GM12873 (cell line): ENCODE measurements at regions not wholly inside any gene's neighbourhood (a gene's known extent, or its start where the extent isn't known, plus 50 kb on each side); places are given as distances from the start of the nearest gene placed in this dataset.

Source experiments
- TF ChIP-seq, protein P1 (sequence below): IDR thresholded peaks from 2 replicates; pipeline ENCODE4 v1.5.1; 2012; ENCODE audit warnings: low read depth, mild to moderate bottlenecking, moderate library complexity, low read length, control low read depth; ENCODE audit not compliant: insufficient read depth; ENCODE audit errors: missing control alignments

GRCh38 chr6:78565997-78566396 is 301.4 kb upstream of the IRAK1BP1 start:
- TF ChIP-seq, protein P1, sequence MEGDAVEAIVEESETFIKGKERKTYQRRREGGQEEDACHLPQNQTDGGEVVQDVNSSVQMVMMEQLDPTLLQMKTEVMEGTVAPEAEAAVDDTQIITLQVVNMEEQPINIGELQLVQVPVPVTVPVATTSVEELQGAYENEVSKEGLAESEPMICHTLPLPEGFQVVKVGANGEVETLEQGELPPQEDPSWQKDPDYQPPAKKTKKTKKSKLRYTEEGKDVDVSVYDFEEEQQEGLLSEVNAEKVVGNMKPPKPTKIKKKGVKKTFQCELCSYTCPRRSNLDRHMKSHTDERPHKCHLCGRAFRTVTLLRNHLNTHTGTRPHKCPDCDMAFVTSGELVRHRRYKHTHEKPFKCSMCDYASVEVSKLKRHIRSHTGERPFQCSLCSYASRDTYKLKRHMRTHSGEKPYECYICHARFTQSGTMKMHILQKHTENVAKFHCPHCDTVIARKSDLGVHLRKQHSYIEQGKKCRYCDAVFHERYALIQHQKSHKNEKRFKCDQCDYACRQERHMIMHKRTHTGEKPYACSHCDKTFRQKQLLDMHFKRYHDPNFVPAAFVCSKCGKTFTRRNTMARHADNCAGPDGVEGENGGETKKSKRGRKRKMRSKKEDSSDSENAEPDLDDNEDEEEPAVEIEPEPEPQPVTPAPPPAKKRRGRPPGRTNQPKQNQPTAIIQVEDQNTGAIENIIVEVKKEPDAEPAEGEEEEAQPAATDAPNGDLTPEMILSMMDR: no peak

DNA sequence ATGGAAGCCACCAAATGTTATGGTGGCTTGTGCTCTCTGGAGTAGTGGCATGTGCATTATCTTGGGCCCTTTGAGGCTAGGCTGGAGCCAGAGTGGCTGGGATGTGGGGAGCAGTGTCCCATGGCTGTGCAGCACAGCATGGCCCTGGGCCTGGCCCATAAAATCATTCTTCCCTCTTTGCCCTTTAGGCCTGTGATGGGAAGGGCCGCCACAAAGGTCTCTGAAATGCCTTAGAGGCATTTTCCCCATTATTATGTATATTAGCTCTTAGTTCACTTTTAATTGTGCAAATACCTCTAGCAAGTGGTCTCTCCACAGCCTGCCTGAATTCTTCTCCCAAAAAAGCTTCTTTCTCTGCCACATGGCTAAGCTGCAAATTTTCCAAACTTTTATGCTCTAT is 297.3 kb upstream of the IRAK1BP1 start:
- TF ChIP-seq, protein P1: no peak

- TF ChIP-seq, protein P1: no peak
Observed at GRCh38 chr6:78577585-78577984, 289.8 kb upstream of the IRAK1BP1 start.

- TF ChIP-seq, protein P1: no peak
Observed at GRCh38 chr6:78578430-78578829, 288.9 kb upstream of the IRAK1BP1 start.

GRCh38 chr6:78580923-78581322 is 286.4 kb upstream of the IRAK1BP1 start:
- TF ChIP-seq, protein P1: no peak

- TF ChIP-seq, protein P1: no peak
Observed at GRCh38 chr6:78583079-78583478, 284.3 kb upstream of the IRAK1BP1 start.

DNA sequence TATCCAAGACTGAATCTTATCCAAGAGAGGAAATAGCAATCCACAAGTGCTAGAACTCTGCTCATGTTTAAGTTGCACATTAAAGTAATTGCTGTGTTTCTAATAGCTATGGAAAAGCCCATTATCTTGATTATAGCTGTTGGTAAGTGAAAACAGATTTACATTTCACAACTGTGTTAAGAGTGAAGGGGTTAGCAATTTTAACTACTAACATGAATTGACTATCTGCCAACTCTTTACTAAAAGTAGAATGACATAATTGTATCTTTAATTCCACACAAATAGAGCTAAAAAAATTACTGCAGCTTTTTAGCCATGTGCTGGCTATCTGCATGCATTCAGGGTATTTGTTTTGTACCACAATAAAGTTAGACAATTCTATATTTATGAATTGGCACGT is 277.9 kb upstream of the IRAK1BP1 start:
- TF ChIP-seq, protein P1: no peak
